Right lobe of liver (tissue), 6 donors: ENCODE measurements at regions not wholly inside any gene's neighbourhood (a gene's known extent, or its start where the extent isn't known, plus 50 kb on each side); places are given as distances from the start of the nearest gene placed in this dataset.

Experiments used
- ATAC-seq, 4 donors: fragments of 200-7000 bp; cut with Tn5 transposase; one replicate each; pipeline ENCODE4 v1.9.1; 2020; ENCODE audit warnings: mild to moderate bottlenecking in 4 of 4, moderate library complexity in 4 of 4
- DNase-seq, 3 donors: peaks; one replicate each; pipeline ENCODE4 v3.0.0-alpha.2; 2020
- H3K27ac ChIP-seq, 3 donors: fragments of 200-600 bp; one replicate each; pipeline ENCODE4 v1.8.0; 2022
- H3K27me3 ChIP-seq, 2 donors: fragments of 200-600 bp; one replicate each; pipeline ENCODE4 v1.8.0; 2022
- H3K36me3 ChIP-seq, 4 donors: fragments of 200-600 bp; sonication (generic) in 1 of 4; one replicate each; pipeline versions ENCODE4 v1.5.1 to v1.8.0; 2017 to 2022; ENCODE audit warnings: control low read depth in 1 of 4
- H3K4me1 ChIP-seq, 4 donors: fragments of 200-600 bp; sonication (generic) in 1 of 4; one replicate each; pipeline versions ENCODE4 v1.5.1 to v1.8.0; 2017 to 2022; ENCODE audit warnings: control low read depth in 1 of 4
- H3K4me3 ChIP-seq, 3 donors: fragments of 200-600 bp; one replicate each; pipeline ENCODE4 v1.8.0; 2022
- H3K9me3 ChIP-seq, 4 donors: fragments of 200-600 bp; sonication (generic) in 1 of 4; one replicate each; pipeline versions ENCODE4 v1.5.1 to v1.8.0; 2017 to 2022; ENCODE audit warnings: control low read depth in 1 of 4
- CTCF ChIP-seq, 4 donors: fragments of 200-600 bp in 3 of 4; fragments of 450-650 bp in 1 of 4; IDR thresholded peaks; one replicate each; pipeline versions ENCODE4 v1.5.1 to v1.8.0; 2016 to 2022; ENCODE audit warnings: antibody characterized with exemption in 4 of 4, mild to moderate bottlenecking in 2 of 4
- POLR2A ChIP-seq: fragments of 450-650 bp; IDR thresholded peaks from one replicate; pipeline ENCODE4 v1.6.1; 2017; ENCODE audit warnings: antibody characterized with exemption, mild to moderate bottlenecking
- WGBS: methylation state at CpG from one replicate; pipeline ENCODE4 v1.1.6; 2018; ENCODE audit warnings: low coverage, low lambda C conversion rate; ENCODE audit not compliant: insufficient coverage; ENCODE audit errors: missing lambda C conversion rate; 5-methylcytosine and 5-hydroxymethylcytosine counted together
- intact Hi-C, 2 donors: fragments of 100-400 bp; cut with DNase I; formaldehyde crosslinking; loops; one replicate each; pipeline versions ENCODE4 v1.11.2 to v1.14.1; 2022
- donor health status: DM: no; HTN: yes; CAD: no.
- donor health status: DM: no; HTN: no; CAD: no.
- donor health status: DM: no; HTN: no; CAD: no.
- donor health status: DM: no; HTN: yes; CAD: no.
- donor health status: DM: no; HTN: yes; CAD: no.

GRCh38 chr14:26379951-26380350 lies 217.9 kb downstream of the NOVA1 start:
- Histone ChIP-seq H3K4me1 (no peaks in the 10 kb centered on the region), H3K36me3 (no peaks in the 10 kb centered on the region), H3K27ac (no peak overlapping the region), H3K27me3 (no peaks in the 10 kb centered on the region), H3K9me3 (no peaks in the 10 kb centered on the region), H3K4me3 (no peak overlapping the region)
- no peak for ATAC-seq
- 57% methylated on average over 1 of the region's 1 CpG for WGBS
- TF ChIP-seq CTCF (IDR thresholded peaks at IDR 0.05) (no peak), POLR2A (no peak)
- no peak for DNase-seq
- intact Hi-C loops = no loop called here

- intact Hi-C loops = no loop called here
- 51% methylated on average over 5 of the region's 5 CpGs for WGBS
- DNase-seq (no peak), ATAC-seq (no peak)
- Histone ChIP-seq H3K27ac (no peak overlapping the region), H3K27me3 (no peaks in the 10 kb centered on the region), H3K9me3 (no peaks in the 10 kb centered on the region), H3K36me3 (no peaks in the 10 kb centered on the region), H3K4me1 (no peaks in the 10 kb centered on the region), H3K4me3 (no peak overlapping the region)
- TF ChIP-seq POLR2A (no peak), CTCF (IDR thresholded peaks at IDR 0.05) (no peak)
Measured at GRCh38 chr14:26377150-26377549, 220.7 kb downstream of the NOVA1 start.

GRCh38 chr14:26370115-26370514 lies 227.7 kb downstream of the NOVA1 start:
- no peaks in the 10 kb centered on the region for H3K9me3 ChIP-seq
- peak in 3 of 4 donors; percentile 50 to 65 (median 64) for ATAC-seq
- DNase-seq = no peak
- H3K4me1 ChIP-seq = no peaks in the 10 kb centered on the region
- no peak overlapping the region for H3K27ac ChIP-seq
- no peaks in the 10 kb centered on the region for H3K36me3 ChIP-seq
- intact Hi-C loops = no loop called here
- no peak overlapping the region for H3K4me3 ChIP-seq
- 43% methylated on average over 3 of the region's 3 CpGs for WGBS
- TF ChIP-seq CTCF (IDR thresholded peaks at IDR 0.05) (no peak), POLR2A (no peak)
- no peaks in the 10 kb centered on the region for H3K27me3 ChIP-seq

- no peak overlapping the region for H3K27ac ChIP-seq
- DNase-seq (no peak), ATAC-seq (no peak)
- TF ChIP-seq POLR2A (no peak), CTCF (IDR thresholded peaks at IDR 0.05) (no peak)
- H3K9me3 ChIP-seq = no peaks in the 10 kb centered on the region
- H3K27me3 ChIP-seq = no peaks in the 10 kb centered on the region
- H3K36me3 ChIP-seq = no peaks in the 10 kb centered on the region
- no peaks in the 10 kb centered on the region for H3K4me1 ChIP-seq
- intact Hi-C loops = no loop called here
- no peak overlapping the region for H3K4me3 ChIP-seq
Measured at GRCh38 chr14:26363689-26364088, 234.1 kb downstream of the NOVA1 start.

GRCh38 chr14:26344596-26344995 lies 253.2 kb downstream of the NOVA1 start:
- no peak overlapping the region for H3K4me3 ChIP-seq
- H3K27ac ChIP-seq = no peak overlapping the region
- DNase-seq (no peak), ATAC-seq (no peak)
- H3K9me3 ChIP-seq = no peaks in the 10 kb centered on the region
- no peaks in the 10 kb centered on the region for H3K4me1 ChIP-seq
- no peaks in the 10 kb centered on the region for H3K36me3 ChIP-seq
- no peaks in the 10 kb centered on the region for H3K27me3 ChIP-seq
- intact Hi-C loops = no loop called here
- TF ChIP-seq CTCF (IDR thresholded peaks at IDR 0.05) (no peak), POLR2A (no peak)
- WGBS = 81% methylated on average over 4 of the region's 4 CpGs
